ENCODE measurements at regions not wholly inside any gene's neighbourhood (a gene's known extent, or its start where the extent isn't known, plus 50 kb on each side); places are given as distances from the start of the nearest gene placed in this dataset.

GRCh38 chr12:93031028-93031427, 101.9 kb upstream of the EEA1 start:
- TF ChIP-seq CTCF (conservative IDR thresholded peaks at IDR 0.05; ENCODE audit: low read depth, low read length): no peak
- TF ChIP-seq EZH2 (IDR thresholded peaks at IDR 0.05; ENCODE audit: borderline replicate concordance, low read depth, low read length, poor library complexity, severe bottlenecking): no peak
